ENCODE measurements at regions not wholly inside any gene's neighbourhood (a gene's known extent, or its start where the extent isn't known, plus 50 kb on each side); places are given as distances from the start of the nearest gene placed in this dataset.

GRCh38 chr1:88230126-88230525, 453.9 kb upstream of the PKN2 start:
- TF ChIP-seq, protein P1, sequence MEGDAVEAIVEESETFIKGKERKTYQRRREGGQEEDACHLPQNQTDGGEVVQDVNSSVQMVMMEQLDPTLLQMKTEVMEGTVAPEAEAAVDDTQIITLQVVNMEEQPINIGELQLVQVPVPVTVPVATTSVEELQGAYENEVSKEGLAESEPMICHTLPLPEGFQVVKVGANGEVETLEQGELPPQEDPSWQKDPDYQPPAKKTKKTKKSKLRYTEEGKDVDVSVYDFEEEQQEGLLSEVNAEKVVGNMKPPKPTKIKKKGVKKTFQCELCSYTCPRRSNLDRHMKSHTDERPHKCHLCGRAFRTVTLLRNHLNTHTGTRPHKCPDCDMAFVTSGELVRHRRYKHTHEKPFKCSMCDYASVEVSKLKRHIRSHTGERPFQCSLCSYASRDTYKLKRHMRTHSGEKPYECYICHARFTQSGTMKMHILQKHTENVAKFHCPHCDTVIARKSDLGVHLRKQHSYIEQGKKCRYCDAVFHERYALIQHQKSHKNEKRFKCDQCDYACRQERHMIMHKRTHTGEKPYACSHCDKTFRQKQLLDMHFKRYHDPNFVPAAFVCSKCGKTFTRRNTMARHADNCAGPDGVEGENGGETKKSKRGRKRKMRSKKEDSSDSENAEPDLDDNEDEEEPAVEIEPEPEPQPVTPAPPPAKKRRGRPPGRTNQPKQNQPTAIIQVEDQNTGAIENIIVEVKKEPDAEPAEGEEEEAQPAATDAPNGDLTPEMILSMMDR (IDR thresholded peaks at IDR 0.05): no peak
- TF ChIP-seq POLR2A (IDR thresholded peaks at IDR 0.05) (no peak), EP300 (IDR thresholded peaks at IDR 0.05) (no peak)
